ENCODE measurements at regions not wholly inside any gene's neighbourhood (a gene's known extent, or its start where the extent isn't known, plus 50 kb on each side); places are given as distances from the start of the nearest gene placed in this dataset.

GRCh38 chr6:3557336-3557735, 100.5 kb upstream of the SLC22A23 start:
- Histone ChIP-seq H3K9me3 (peaks cover 14% of the 10 kb centered on the region; the same call in 2 of the 3 replicates), H3K27ac (no peak overlapping the region), H3K4me3 (no peak overlapping the region), H3K4me2 (no peak overlapping the region), H3K4me1 (no peaks in the 10 kb centered on the region; the same call in 2 of the 3 replicates)
- CTCF ChIA-PET = interaction anchor here (1.4 kb wide), 1 partner anchor 27 kb away, joined by 3 read pairs; no protein-coding TSS in a partner anchor
- 47% methylated on average over 3 of the region's 3 CpGs for WGBS (ENCODE audit: missing lambda C conversion rate)
- POLR2A ChIA-PET = no interaction called here
- no peak for ATAC-seq
- no peak for FAIRE-seq
- no peak for DNase-seq (ENCODE audit: low read depth in 1 of 2, low spot score in 1 of 2)
- TF ChIP-seq PBX3 (IDR thresholded peaks at IDR 0.05) = no peak
- TF ChIP-seq HDAC2 (IDR thresholded peaks at IDR 0.05) = no peak
- TF ChIP-seq HMGXB4 (CRISPR knock-in tag; IDR thresholded peaks at IDR 0.05; ENCODE audit: borderline replicate concordance) = no peak
- TF ChIP-seq TFCP2L1 (CRISPR knock-in tag; IDR thresholded peaks at IDR 0.05) = no peak
- no peak for TF ChIP-seq HOXB13 (CRISPR knock-in tag; IDR thresholded peaks at IDR 0.05; ENCODE audit: low read depth)
- no peak for TF ChIP-seq RARB (CRISPR knock-in tag; IDR thresholded peaks at IDR 0.05)
- no peak for TF ChIP-seq EHF (CRISPR knock-in tag; IDR thresholded peaks at IDR 0.05)
- TF ChIP-seq CBX2 (IDR thresholded peaks at IDR 0.05; ENCODE audit: borderline replicate concordance, low read depth) = no peak
- TF ChIP-seq ZFP36 (IDR thresholded peaks at IDR 0.05; ENCODE audit: borderline replicate concordance, partially characterized antibody) = no peak
- TF ChIP-seq, protein P1, sequence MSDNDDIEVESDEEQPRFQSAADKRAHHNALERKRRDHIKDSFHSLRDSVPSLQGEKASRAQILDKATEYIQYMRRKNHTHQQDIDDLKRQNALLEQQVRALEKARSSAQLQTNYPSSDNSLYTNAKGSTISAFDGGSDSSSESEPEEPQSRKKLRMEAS (IDR thresholded peaks at IDR 0.05) = no peak
- TF ChIP-seq, protein P2, sequence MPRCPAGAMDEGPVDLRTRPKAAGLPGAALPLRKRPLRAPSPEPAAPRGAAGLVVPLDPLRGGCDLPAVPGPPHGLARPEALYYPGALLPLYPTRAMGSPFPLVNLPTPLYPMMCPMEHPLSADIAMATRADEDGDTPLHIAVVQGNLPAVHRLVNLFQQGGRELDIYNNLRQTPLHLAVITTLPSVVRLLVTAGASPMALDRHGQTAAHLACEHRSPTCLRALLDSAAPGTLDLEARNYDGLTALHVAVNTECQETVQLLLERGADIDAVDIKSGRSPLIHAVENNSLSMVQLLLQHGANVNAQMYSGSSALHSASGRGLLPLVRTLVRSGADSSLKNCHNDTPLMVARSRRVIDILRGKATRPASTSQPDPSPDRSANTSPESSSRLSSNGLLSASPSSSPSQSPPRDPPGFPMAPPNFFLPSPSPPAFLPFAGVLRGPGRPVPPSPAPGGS (IDR thresholded peaks at IDR 0.05) = no peak
- no peak for TF ChIP-seq ZC3H11A (IDR thresholded peaks at IDR 0.05)
- TF ChIP-seq, protein P3, sequence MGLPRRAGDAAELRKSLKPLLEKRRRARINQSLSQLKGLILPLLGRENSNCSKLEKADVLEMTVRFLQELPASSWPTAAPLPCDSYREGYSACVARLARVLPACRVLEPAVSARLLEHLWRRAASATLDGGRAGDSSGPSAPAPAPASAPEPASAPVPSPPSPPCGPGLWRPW (IDR thresholded peaks at IDR 0.05) = no peak
- no peak for TF ChIP-seq CTCF (IDR thresholded peaks at IDR 0.05)
- no peak for TF ChIP-seq FOXS1 (CRISPR knock-in tag; IDR thresholded peaks at IDR 0.05)
- TF ChIP-seq FOSB (CRISPR knock-in tag; IDR thresholded peaks at IDR 0.05) = no peak
- TF ChIP-seq NR3C1 (IDR thresholded peaks at IDR 0.05) = no peak
- no peak for TF ChIP-seq ESRRA (IDR thresholded peaks at IDR 0.05; ENCODE audit: borderline replicate concordance, low read length)

DNA sequence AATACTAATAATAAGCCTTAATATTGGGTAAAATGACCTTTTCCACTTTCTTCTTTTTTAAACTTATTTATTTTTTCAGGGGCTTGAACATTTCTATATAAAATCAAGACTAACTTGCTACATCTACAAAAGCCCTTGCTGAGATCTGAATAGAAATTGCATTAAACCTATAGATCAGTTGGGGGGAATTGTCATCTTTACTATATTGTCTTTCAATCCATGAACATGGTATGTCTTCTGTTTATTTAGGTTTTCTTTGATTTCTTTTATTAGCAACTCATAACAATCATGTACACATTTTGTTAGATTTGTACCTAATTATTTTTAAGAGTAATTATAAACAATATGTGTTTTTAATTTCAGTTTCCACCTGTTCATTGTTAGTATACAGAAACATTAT, 96.4 kb upstream of the SLC22A23 start:
- FAIRE-seq = no peak
- no peak for ATAC-seq
- ChIA-PET CTCF (no interaction called here), POLR2A (no interaction called here)
- DNase-seq (ENCODE audit: low read depth in 1 of 2, low spot score in 1 of 2) = no peak
- no peak overlapping the region for H3K4me2 ChIP-seq
- no peaks in the 10 kb centered on the region for H3K4me1 ChIP-seq
- H3K9me3 ChIP-seq = peaks cover 17% of the 10 kb centered on the region; the same call in 2 of the 3 replicates
- no peak overlapping the region for H3K27ac ChIP-seq
- H3K4me3 ChIP-seq = no peak overlapping the region
- TF ChIP-seq HOXA7 (CRISPR knock-in tag; IDR thresholded peaks at IDR 0.05) = no peak
- no peak for TF ChIP-seq MAFK (IDR thresholded peaks at IDR 0.05; ENCODE audit: partially characterized antibody)
- no peak for TF ChIP-seq JUN (IDR thresholded peaks at IDR 0.05)
- TF ChIP-seq HDAC2 (IDR thresholded peaks at IDR 0.05) = no peak
- TF ChIP-seq, protein P2 (IDR thresholded peaks at IDR 0.05) = no peak
- TF ChIP-seq, protein P4, sequence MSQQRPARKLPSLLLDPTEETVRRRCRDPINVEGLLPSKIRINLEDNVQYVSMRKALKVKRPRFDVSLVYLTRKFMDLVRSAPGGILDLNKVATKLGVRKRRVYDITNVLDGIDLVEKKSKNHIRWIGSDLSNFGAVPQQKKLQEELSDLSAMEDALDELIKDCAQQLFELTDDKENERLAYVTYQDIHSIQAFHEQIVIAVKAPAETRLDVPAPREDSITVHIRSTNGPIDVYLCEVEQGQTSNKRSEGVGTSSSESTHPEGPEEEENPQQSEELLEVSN (IDR thresholded peaks at IDR 0.05; ENCODE audit: borderline replicate concordance, low read depth) = no peak
- TF ChIP-seq PBX3 (IDR thresholded peaks at IDR 0.05) = no peak
- TF ChIP-seq, protein P5, sequence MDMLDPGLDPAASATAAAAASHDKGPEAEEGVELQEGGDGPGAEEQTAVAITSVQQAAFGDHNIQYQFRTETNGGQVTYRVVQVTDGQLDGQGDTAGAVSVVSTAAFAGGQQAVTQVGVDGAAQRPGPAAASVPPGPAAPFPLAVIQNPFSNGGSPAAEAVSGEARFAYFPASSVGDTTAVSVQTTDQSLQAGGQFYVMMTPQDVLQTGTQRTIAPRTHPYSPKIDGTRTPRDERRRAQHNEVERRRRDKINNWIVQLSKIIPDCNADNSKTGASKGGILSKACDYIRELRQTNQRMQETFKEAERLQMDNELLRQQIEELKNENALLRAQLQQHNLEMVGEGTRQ (IDR thresholded peaks at IDR 0.05) = no peak
- TF ChIP-seq CBX8 (IDR thresholded peaks at IDR 0.05) = no peak
- TF ChIP-seq RNF2 (IDR thresholded peaks at IDR 0.05; ENCODE audit: borderline replicate concordance, low read depth) = no peak
- TF ChIP-seq, protein P3 (IDR thresholded peaks at IDR 0.05) = no peak
- TF ChIP-seq FOSL2 (IDR thresholded peaks at IDR 0.05) = no peak
- no peak for TF ChIP-seq FOSL2 (CRISPR knock-in tag; IDR thresholded peaks at IDR 0.05)
- TF ChIP-seq HOXB5 (CRISPR knock-in tag; IDR thresholded peaks at IDR 0.05) = no peak
